ENCODE measurements at regions not wholly inside any gene's neighbourhood (a gene's known extent, or its start where the extent isn't known, plus 50 kb on each side); places are given as distances from the start of the nearest gene placed in this dataset.
A peak's percentile ranks its signal among the peaks of the same experiment; 100 is the strongest.

DNA sequence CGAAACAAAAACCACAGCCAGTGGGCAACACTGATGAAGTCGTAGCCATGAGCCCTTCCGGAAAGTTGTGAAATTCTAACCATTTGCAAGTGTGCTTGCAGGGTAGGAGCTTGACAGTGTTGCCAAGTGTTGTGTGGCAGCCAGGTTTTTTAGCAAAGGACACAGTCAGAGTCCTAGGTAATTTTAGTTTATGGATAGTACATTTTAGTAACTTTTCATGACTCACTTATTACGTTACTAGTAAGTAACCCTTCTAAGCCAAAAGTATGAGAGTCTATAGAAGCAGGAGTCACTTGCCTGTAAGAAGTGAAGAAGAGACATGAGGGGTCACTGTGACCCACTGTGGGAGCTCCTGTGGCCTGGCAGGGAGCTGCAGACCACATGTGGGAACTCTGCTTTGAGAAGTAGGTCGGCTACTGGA, 54.8 kb upstream of the ADPGK start:
- TF ChIP-seq, protein P1, sequence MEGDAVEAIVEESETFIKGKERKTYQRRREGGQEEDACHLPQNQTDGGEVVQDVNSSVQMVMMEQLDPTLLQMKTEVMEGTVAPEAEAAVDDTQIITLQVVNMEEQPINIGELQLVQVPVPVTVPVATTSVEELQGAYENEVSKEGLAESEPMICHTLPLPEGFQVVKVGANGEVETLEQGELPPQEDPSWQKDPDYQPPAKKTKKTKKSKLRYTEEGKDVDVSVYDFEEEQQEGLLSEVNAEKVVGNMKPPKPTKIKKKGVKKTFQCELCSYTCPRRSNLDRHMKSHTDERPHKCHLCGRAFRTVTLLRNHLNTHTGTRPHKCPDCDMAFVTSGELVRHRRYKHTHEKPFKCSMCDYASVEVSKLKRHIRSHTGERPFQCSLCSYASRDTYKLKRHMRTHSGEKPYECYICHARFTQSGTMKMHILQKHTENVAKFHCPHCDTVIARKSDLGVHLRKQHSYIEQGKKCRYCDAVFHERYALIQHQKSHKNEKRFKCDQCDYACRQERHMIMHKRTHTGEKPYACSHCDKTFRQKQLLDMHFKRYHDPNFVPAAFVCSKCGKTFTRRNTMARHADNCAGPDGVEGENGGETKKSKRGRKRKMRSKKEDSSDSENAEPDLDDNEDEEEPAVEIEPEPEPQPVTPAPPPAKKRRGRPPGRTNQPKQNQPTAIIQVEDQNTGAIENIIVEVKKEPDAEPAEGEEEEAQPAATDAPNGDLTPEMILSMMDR (IDR thresholded peaks at IDR 0.05; ENCODE audit: control insufficient read depth, extremely low read depth, insufficient read depth): no peak
- DNase-seq (ENCODE audit: low read depth): no peak
- H3K4me3 ChIP-seq (ENCODE audit: low read depth, low read length): no peak overlapping the region

- TF ChIP-seq, protein P1 (IDR thresholded peaks at IDR 0.05; ENCODE audit: control insufficient read depth, extremely low read depth, insufficient read depth): no peak
- DNase-seq (ENCODE audit: low read depth): no peak
- no peak overlapping the region for H3K4me3 ChIP-seq (ENCODE audit: low read depth, low read length)
Observed at GRCh38 chr15:72836676-72837330, 53.2 kb upstream of the ADPGK start.

GRCh38 chr15:72835294-72835890, 51.8 kb upstream of the ADPGK start:
- no peak overlapping the region for H3K4me3 ChIP-seq (ENCODE audit: low read depth, low read length)
- TF ChIP-seq, protein P1 (IDR thresholded peaks at IDR 0.05; ENCODE audit: control insufficient read depth, extremely low read depth, insufficient read depth): peak; percentile 42
- no peak for DNase-seq (ENCODE audit: low read depth)

- DNase-seq (ENCODE audit: low read depth): no peak
- TF ChIP-seq, protein P1 (IDR thresholded peaks at IDR 0.05; ENCODE audit: control insufficient read depth, extremely low read depth, insufficient read depth): no peak
- no peak overlapping the region for H3K4me3 ChIP-seq (ENCODE audit: low read depth, low read length)
Observed at GRCh38 chr15:72833561-72833960, 50.0 kb upstream of the ADPGK start.

Measured in LNCaP clone FGC (cell line).